Ishikawa (cell line): ENCODE measurements at regions not wholly inside any gene's neighbourhood (a gene's known extent, or its start where the extent isn't known, plus 50 kb on each side); places are given as distances from the start of the nearest gene placed in this dataset.

Experiments
- CREB1 ChIP-seq: IDR thresholded peaks from 2 replicates; pipeline ENCODE4 v1.6.1; 2012; ENCODE audit warnings: low read depth
- EP300 ChIP-seq: IDR thresholded peaks from 2 replicates; pipeline ENCODE4 v1.6.1; 2012; ENCODE audit warnings: borderline replicate concordance
- FOXM1 ChIP-seq: IDR thresholded peaks from 2 replicates; pipeline ENCODE4 v1.6.1; 2012; ENCODE audit warnings: low read depth, borderline replicate concordance
- REST ChIP-seq: IDR thresholded peaks from 2 replicates; pipeline ENCODE4 v1.6.1; 2012; ENCODE audit warnings: low read depth, mild to moderate bottlenecking
- TCF12 ChIP-seq: IDR thresholded peaks from 2 replicates; pipeline ENCODE4 v1.6.1; 2012; ENCODE audit warnings: low read depth

GRCh38 chr22:49350441-49351121, 477.1 kb downstream of the BRD1 start:
- TF ChIP-seq FOXM1, result no peak
- no peak for TF ChIP-seq TCF12
- no peak for TF ChIP-seq CREB1
- TF ChIP-seq REST, result no peak
- TF ChIP-seq EP300, result no peak
